ENCODE measurements at regions not wholly inside any gene's neighbourhood (a gene's known extent, or its start where the extent isn't known, plus 50 kb on each side); places are given as distances from the start of the nearest gene placed in this dataset.

DNA sequence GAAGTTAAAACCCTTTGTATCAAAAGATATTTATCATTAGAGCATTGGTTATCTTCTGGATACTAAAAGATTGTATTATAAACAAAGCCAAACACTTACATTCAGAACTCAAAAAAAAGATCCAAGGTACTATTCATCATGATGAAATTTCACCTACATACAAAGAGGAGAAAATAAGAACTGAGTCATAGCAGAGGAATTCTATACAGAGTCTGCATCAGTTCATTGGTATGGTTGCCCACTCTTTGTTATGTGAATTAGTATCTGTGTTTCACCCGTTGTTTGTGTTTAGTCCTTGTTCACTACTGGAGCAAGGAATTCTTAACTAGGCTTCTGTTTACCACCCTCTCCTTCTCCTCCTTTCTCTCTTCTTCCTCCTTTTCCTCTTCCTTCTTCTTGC is 157.9 kb downstream of the LNPK start:
- Histone ChIP-seq H3K27ac (ENCODE audit: low read depth, low read length) (no peak overlapping the region), H3K36me3 (ENCODE audit: control insufficient read depth in 1 of 2, insufficient read depth in 2 of 2, low read length in 2 of 2) (no peaks in the 10 kb centered on the region), H3K9ac (ENCODE audit: low read length) (no peak overlapping the region), H2AFZ (ENCODE audit: low read depth, low read length, poor library complexity, severe bottlenecking) (peak overlapping the region; percentile 56), H3K4me3 (replicated peaks in 1 of 2; ENCODE audit: low read depth in 1 of 2, low read length in 2 of 2) (no peak overlapping the region), H3K27me3 (ENCODE audit: insufficient read depth, low read length) (no peaks in the 10 kb centered on the region), H3K79me2 (ENCODE audit: insufficient read depth, low read length) (no peaks in the 10 kb centered on the region), H3K4me1 (ENCODE audit: control insufficient read depth in 1 of 2, insufficient read depth in 2 of 2, low read length in 2 of 2) (peaks cover 0 to 10% of the 10 kb centered on the region in 2 experiments; a peak in 2 of 4 replicates), H3K4me2 (ENCODE audit: low read length) (peak overlapping the region; percentile 58), H3K9me2 (ENCODE audit: insufficient read depth) (no peaks in the 10 kb centered on the region), H4K20me1 (ENCODE audit: insufficient read depth) (no peaks in the 10 kb centered on the region), H3K9me3 (ENCODE audit: control insufficient read depth in 1 of 2, insufficient read depth in 1 of 2, low read depth in 1 of 2, low read length in 2 of 2) (no peaks in the 10 kb centered on the region)
- peak; percentile 8 for DNase-seq (ENCODE audit: low read depth, low spot score)
- TF ChIP-seq REST (IDR thresholded peaks at IDR 0.05; ENCODE audit: low read depth) (no peak), YY1 (IDR thresholded peaks at IDR 0.05; ENCODE audit: extremely low read depth, insufficient replicate concordance, low read depth, low read length) (no peak), MAX (IDR thresholded peaks at IDR 0.05) (no peak)
- ChIA-PET CTCF (no interaction called here), POLR2A (no interaction called here), RAD21 (ENCODE audit: low non-redundant PET in 1 of 2, low total read pairs in 2 of 2, uncharacterized antibody in 2 of 2, unreplicated experiment in 2 of 2) (interaction anchor here in 1 of 2 experiments (0.5 kb wide), 1 partner anchor 253 kb away, joined by 8 read pairs; no protein-coding TSS in a partner anchor)
- intact Hi-C loops (cut with micrococcal nuclease): no loop called here
- peak; percentile 46; the same call in 1 of the 2 replicates for ATAC-seq
- no TSS peak for BruUV-seq (replicated peaks)

GRCh38 chr2:175843625-175844024 is 158.4 kb downstream of the LNPK start:
- Histone ChIP-seq H3K36me3 (ENCODE audit: control insufficient read depth in 1 of 2, insufficient read depth in 2 of 2, low read length in 2 of 2) (no peaks in the 10 kb centered on the region), H3K9me3 (ENCODE audit: control insufficient read depth in 1 of 2, insufficient read depth in 1 of 2, low read depth in 1 of 2, low read length in 2 of 2) (no peaks in the 10 kb centered on the region), H4K20me1 (ENCODE audit: insufficient read depth) (no peaks in the 10 kb centered on the region), H3K4me2 (ENCODE audit: low read length) (peak overlapping the region; percentile 58; the same call in 1 of the 2 replicates), H3K9me2 (ENCODE audit: insufficient read depth) (no peaks in the 10 kb centered on the region), H3K79me2 (ENCODE audit: insufficient read depth, low read length) (no peaks in the 10 kb centered on the region), H3K9ac (ENCODE audit: low read length) (no peak overlapping the region), H3K4me1 (ENCODE audit: control insufficient read depth in 1 of 2, insufficient read depth in 2 of 2, low read length in 2 of 2) (peaks cover 0 to 10% of the 10 kb centered on the region in 2 experiments; a peak in 2 of 4 replicates), H2AFZ (ENCODE audit: low read depth, low read length, poor library complexity, severe bottlenecking) (peak overlapping the region; percentile 56), H3K27me3 (ENCODE audit: insufficient read depth, low read length) (no peaks in the 10 kb centered on the region), H3K27ac (ENCODE audit: low read depth, low read length) (no peak overlapping the region), H3K4me3 (replicated peaks in 1 of 2; ENCODE audit: low read depth in 1 of 2, low read length in 2 of 2) (no peak overlapping the region)
- ChIA-PET CTCF (no interaction called here), RAD21 (ENCODE audit: low non-redundant PET in 1 of 2, low total read pairs in 2 of 2, uncharacterized antibody in 2 of 2, unreplicated experiment in 2 of 2) (interaction anchor here in 1 of 2 experiments (0.5 kb wide), 1 partner anchor 254 kb away, joined by 8 read pairs; no protein-coding TSS in a partner anchor), POLR2A (no interaction called here)
- DNase-seq (ENCODE audit: low read depth, low spot score) (no peak), ATAC-seq (no peak)
- BruUV-seq (replicated peaks): no TSS peak
- TF ChIP-seq ZNF274 (IDR thresholded peaks at IDR 0.05; ENCODE audit: low read depth, low read length) (no peak), POLR2A (IDR thresholded peaks at IDR 0.05; ENCODE audit: borderline replicate concordance, extremely low read depth, insufficient read depth, insufficient read length) (no peak)
- intact Hi-C loops (cut with micrococcal nuclease): no loop called here
